ENCODE measurements at regions not wholly inside any gene's neighbourhood (a gene's known extent, or its start where the extent isn't known, plus 50 kb on each side); places are given as distances from the start of the nearest gene placed in this dataset.

DNA sequence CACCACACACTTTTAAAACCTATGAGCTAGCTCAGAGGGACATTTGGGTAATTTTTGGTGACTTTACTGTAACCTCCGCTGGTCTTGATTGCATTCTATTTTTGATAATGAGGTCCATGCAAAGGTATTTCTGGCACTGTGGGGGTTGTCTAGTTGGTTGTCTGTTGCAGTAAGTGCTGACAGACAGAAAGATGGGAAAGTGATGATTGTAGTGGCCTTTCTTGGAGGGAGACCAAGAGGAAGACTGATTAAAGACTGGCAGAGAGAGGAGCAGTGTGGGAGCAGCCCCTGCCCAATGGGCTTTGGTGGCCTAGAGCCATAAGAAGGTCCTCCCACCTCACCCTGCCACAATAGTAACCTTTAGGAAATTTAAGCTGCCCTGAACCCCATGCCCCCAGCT, 173.4 kb upstream of the CTBP2 start:
- TF ChIP-seq, protein P1, sequence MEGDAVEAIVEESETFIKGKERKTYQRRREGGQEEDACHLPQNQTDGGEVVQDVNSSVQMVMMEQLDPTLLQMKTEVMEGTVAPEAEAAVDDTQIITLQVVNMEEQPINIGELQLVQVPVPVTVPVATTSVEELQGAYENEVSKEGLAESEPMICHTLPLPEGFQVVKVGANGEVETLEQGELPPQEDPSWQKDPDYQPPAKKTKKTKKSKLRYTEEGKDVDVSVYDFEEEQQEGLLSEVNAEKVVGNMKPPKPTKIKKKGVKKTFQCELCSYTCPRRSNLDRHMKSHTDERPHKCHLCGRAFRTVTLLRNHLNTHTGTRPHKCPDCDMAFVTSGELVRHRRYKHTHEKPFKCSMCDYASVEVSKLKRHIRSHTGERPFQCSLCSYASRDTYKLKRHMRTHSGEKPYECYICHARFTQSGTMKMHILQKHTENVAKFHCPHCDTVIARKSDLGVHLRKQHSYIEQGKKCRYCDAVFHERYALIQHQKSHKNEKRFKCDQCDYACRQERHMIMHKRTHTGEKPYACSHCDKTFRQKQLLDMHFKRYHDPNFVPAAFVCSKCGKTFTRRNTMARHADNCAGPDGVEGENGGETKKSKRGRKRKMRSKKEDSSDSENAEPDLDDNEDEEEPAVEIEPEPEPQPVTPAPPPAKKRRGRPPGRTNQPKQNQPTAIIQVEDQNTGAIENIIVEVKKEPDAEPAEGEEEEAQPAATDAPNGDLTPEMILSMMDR (optimal IDR thresholded peaks at IDR 0.05 in 1 of 3, IDR thresholded peaks at IDR 0.05 in 1 of 3, conservative IDR thresholded peaks at IDR 0.05 in 1 of 3; ENCODE audit: extremely low read depth in 1 of 3, insufficient read depth in 2 of 3, low read length in 3 of 3), result no peak
- TF ChIP-seq EZH2 (IDR thresholded peaks at IDR 0.05; ENCODE audit: low read length), result no peak

Measured in keratinocyte (primary cell).